GM12878 (cell line): ENCODE measurements at regions not wholly inside any gene's neighbourhood (a gene's known extent, or its start where the extent isn't known, plus 50 kb on each side); places are given as distances from the start of the nearest gene placed in this dataset.
A peak's percentile ranks its signal among the peaks of the same experiment; 100 is the strongest.
"Not testable (repeated sequence)": the region's sequence is repeated elsewhere in the genome, so short reads cannot be mapped to it uniquely, and the experiment has no call there.

Source experiments
- ATAC-seq: fragments of 200-7000 bp; cut with Tn5 transposase; 3 replicates; pipeline ENCODE4 v1.9.1; 2020; ENCODE audit warnings: mild to moderate bottlenecking, moderate library complexity
- BruUV-seq: library from RNA; stranded (reverse); fragments of 400-500 nt; replicated peaks from 2 replicates; lab custom pipeline; 2021; lab: Mats Ljungman, UMichigan
- CTCF ChIA-PET: fragments of 300-600 bp; sonication (Branson Sonifier 250); formaldehyde crosslinking; extraction: SDS; loops from one replicate; lab custom pipeline; 2021; ENCODE audit warnings: inconsistent platforms; lab: Yijun Ruan, JAX
- POLR2A ChIA-PET: fragments of 350-600 bp; formaldehyde crosslinking; extraction: SDS; loops from one replicate; lab custom pipeline; 2021; ENCODE audit warnings: inconsistent platforms; lab: Charles Lee
- RAD21 ChIA-PET: fragments of 300-600 bp; sonication (Branson Sonifier 250); formaldehyde crosslinking; loops from one replicate; lab custom pipeline; 2023; ENCODE audit warnings: antibody characterized with exemption; ENCODE audit not compliant: unreplicated experiment; lab: Charles Lee
- SMC1A ChIA-PET: fragments of 300-600 bp; sonication (Branson Sonifier 250); formaldehyde crosslinking; loops from one replicate; lab custom pipeline; 2023; ENCODE audit not compliant: unreplicated experiment, uncharacterized antibody; lab: Charles Lee
- DNase-seq: peaks from one replicate; pipeline ENCODE4 v3.0.0-alpha.2; 2011; ENCODE audit warnings: low read depth, low spot score
- FAIRE-seq: peaks from 3 replicates; lab custom pipeline; 2011; peaks lifted over from hg19 to GRCh38; lab: Jason Lieb, UNC
- H2AFZ ChIP-seq: 2 replicates; pipeline ENCODE4 v1.6.0; 2011; ENCODE audit warnings: low read depth, low read length, control low read depth; ENCODE audit not compliant: control insufficient read depth
- H3K27ac ChIP-seq: 2 replicates; pipeline ENCODE4 v1.5.1; 2011; ENCODE audit warnings: control low read depth; ENCODE audit not compliant: control insufficient read depth, insufficient read depth
- H3K27me3 ChIP-seq, 2 experiments: replicated peaks in 1 of 2; 2 replicates each; pipeline versions ENCODE4 v1.6.0 to v1.6.1; 2011; ENCODE audit warnings: low read length in 1 of 2; ENCODE audit not compliant: control insufficient read depth in 2 of 2, insufficient read depth in 2 of 2
- H3K36me3 ChIP-seq, 2 experiments: 2 replicates each; pipeline ENCODE4 v1.5.1; 2011; ENCODE audit warnings: low read length in 1 of 2; ENCODE audit not compliant: control insufficient read depth in 2 of 2, insufficient read depth in 2 of 2
- H3K4me1 ChIP-seq: 2 replicates; pipeline ENCODE4 v1.6.1; 2011; ENCODE audit warnings: mild to moderate bottlenecking, low read length, moderate library complexity, mixed read lengths; ENCODE audit not compliant: control insufficient read depth, insufficient read depth
- H3K4me2 ChIP-seq: 2 replicates; pipeline ENCODE4 v1.6.0; 2011; ENCODE audit warnings: control low read depth; ENCODE audit not compliant: control insufficient read depth, insufficient read depth
- H3K4me3 ChIP-seq: fragments of 200-600 bp; sonication (generic); 2 replicates; pipeline ENCODE4 v1.5.1; 2016
- H3K79me2 ChIP-seq: 2 replicates; pipeline ENCODE4 v1.6.0; 2011; ENCODE audit warnings: low read length; ENCODE audit not compliant: control insufficient read depth, insufficient read depth
- H3K9ac ChIP-seq: 2 replicates; pipeline ENCODE4 v1.8.0; 2011; ENCODE audit warnings: low read length, control low read depth, mixed read lengths; ENCODE audit not compliant: control insufficient read depth, insufficient read depth
- H3K9me3 ChIP-seq: replicated peaks from 3 replicates; pipeline ENCODE4 v1.5.1; 2011; ENCODE audit warnings: mild to moderate bottlenecking, low read length; ENCODE audit not compliant: control insufficient read depth, insufficient read depth
- H4K20me1 ChIP-seq: 2 replicates; pipeline ENCODE4 v1.6.0; 2011; ENCODE audit not compliant: control insufficient read depth, insufficient read depth
- BHLHE40 ChIP-seq, 2 experiments: fragments of 450-650 bp in 1 of 2; IDR thresholded peaks; 2 replicates each; pipeline ENCODE4 v1.6.1; 2011 to 2017; ENCODE audit warnings: low read depth in 2 of 2, borderline replicate concordance in 1 of 2, improper control_type of control experiment in 1 of 2, low read length in 1 of 2, mild to moderate bottlenecking in 1 of 2
- CBX3 ChIP-seq: fragments of 200-600 bp; sonication (generic); IDR thresholded peaks from 2 replicates; pipeline ENCODE4 v1.6.1; 2016; ENCODE audit warnings: low read depth, borderline replicate concordance
- NBN ChIP-seq: fragments of 450-650 bp; IDR thresholded peaks from 2 replicates; pipeline ENCODE4 v1.6.1; 2016
- PAX8 ChIP-seq: fragments of 450-650 bp; IDR thresholded peaks from 2 replicates; pipeline ENCODE4 v1.6.1; 2017; ENCODE audit warnings: mild to moderate bottlenecking, moderate library complexity
- RAD51 ChIP-seq: fragments of 450-650 bp; IDR thresholded peaks from 2 replicates; pipeline ENCODE4 v1.6.1; 2016; ENCODE audit warnings: moderate library complexity, mild to moderate bottlenecking, inconsistent platforms
- SPI1 ChIP-seq: IDR thresholded peaks from 2 replicates; pipeline ENCODE4 v1.6.1; 2011; ENCODE audit warnings: low read depth, mild to moderate bottlenecking, low read length, moderate library complexity, borderline replicate concordance; ENCODE audit not compliant: insufficient read depth
- WGBS: methylation state at CpG from one replicate; pipeline ENCODE4 v1.1.6; 2016; ENCODE audit warnings: low lambda C conversion rate; ENCODE audit not compliant: insufficient replicate concordance, insufficient coverage; ENCODE audit errors: missing lambda C conversion rate; 5-methylcytosine and 5-hydroxymethylcytosine counted together
- in situ Hi-C: fragments of 300-500 bp; cut with MboI; formaldehyde crosslinking; loops from 9 replicates; pipeline ENCODE4 v1.14.3; 2018; ENCODE audit warnings: mixed read lengths
- intact Hi-C: fragments of 100-400 bp; cut with micrococcal nuclease; formaldehyde crosslinking; loops from one replicate; pipeline ENCODE4 v1.14.2; 2022; ENCODE audit not compliant: unreplicated experiment
- TF ChIP-seq, protein P1 (sequence below): fragments of 450-650 bp; conservative IDR thresholded peaks from 2 replicates; pipeline ENCODE4 v1.6.1; 2017; ENCODE audit warnings: mild to moderate bottlenecking, moderate library complexity

GRCh38 chr14:80291101-80291500 is 79.8 kb upstream of the DIO2 start:
- H3K4me2 ChIP-seq: no peak overlapping the region
- H3K4me3 ChIP-seq: no peak overlapping the region
- H3K79me2 ChIP-seq: no peaks in the 10 kb centered on the region
- no peak for TF ChIP-seq PAX8
- no peak for TF ChIP-seq CBX3
- 0 out of 2 replicates have a peak, but pooled peaks have one; percentile 13 for TF ChIP-seq SPI1
- no peak for TF ChIP-seq RAD51
- TF ChIP-seq BHLHE40 (IDR thresholded peaks at IDR 0.05; ENCODE audit: borderline replicate concordance in 1 of 2, low read depth in 2 of 2, low read length in 1 of 2): peak in 1 of 2 experiments; percentile 33; a peak in 1 of 4 replicates
- no peak for TF ChIP-seq NBN
- TF ChIP-seq, protein P1, sequence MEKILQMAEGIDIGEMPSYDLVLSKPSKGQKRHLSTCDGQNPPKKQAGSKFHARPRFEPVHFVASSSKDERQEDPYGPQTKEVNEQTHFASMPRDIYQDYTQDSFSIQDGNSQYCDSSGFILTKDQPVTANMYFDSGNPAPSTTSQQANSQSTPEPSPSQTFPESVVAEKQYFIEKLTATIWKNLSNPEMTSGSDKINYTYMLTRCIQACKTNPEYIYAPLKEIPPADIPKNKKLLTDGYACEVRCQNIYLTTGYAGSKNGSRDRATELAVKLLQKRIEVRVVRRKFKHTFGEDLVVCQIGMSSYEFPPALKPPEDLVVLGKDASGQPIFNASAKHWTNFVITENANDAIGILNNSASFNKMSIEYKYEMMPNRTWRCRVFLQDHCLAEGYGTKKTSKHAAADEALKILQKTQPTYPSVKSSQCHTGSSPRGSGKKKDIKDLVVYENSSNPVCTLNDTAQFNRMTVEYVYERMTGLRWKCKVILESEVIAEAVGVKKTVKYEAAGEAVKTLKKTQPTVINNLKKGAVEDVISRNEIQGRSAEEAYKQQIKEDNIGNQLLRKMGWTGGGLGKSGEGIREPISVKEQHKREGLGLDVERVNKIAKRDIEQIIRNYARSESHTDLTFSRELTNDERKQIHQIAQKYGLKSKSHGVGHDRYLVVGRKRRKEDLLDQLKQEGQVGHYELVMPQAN: no peak
- H3K9me3 ChIP-seq: no peaks in the 10 kb centered on the region
- no peaks in the 10 kb centered on the region for H3K27me3 ChIP-seq
- no peak overlapping the region for H2AFZ ChIP-seq
- ATAC-seq (no peak), DNase-seq (no peak), FAIRE-seq (no peak)
- intact Hi-C loops: no loop called here
- H3K27ac ChIP-seq: no peak overlapping the region
- ChIA-PET SMC1A (no interaction called here), CTCF (interaction anchor here (1.6 kb wide), 1 partner anchor 77 kb away, joined by 3 read pairs; no protein-coding TSS in a partner anchor), POLR2A (no interaction called here), RAD21 (interaction anchor here (1.2 kb wide), 1 partner anchor 13 kb away, joined by 3 read pairs; no protein-coding TSS in a partner anchor)
- in situ Hi-C loops: no loop called here
- no peaks in the 10 kb centered on the region for H3K4me1 ChIP-seq
- no TSS peak for BruUV-seq
- H3K9ac ChIP-seq: no peak overlapping the region
- no peaks in the 10 kb centered on the region for H3K36me3 ChIP-seq
- WGBS: 0% methylated on average over 1 of the region's 1 CpG
- no peaks in the 10 kb centered on the region for H4K20me1 ChIP-seq

DNA sequence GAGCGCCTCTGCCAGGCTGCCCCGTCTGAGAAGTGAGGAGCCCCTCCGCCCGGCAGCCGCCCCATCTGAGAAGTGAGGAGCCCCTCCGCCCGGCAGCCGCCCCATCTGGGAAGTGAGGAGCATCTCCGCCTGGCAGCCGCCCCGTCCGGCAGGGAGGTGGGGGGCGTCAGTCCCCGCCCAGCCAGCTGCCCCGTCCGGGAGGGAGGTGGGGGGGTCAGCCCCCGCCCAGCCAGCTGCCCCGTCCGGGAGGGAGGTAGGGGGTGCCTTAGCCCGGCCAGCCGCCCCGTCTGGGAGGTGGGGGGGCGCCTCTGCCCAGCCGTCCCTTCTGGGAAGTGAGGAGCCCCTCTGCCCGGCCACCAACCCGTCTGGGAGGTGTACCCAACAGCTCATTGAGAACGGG is 75.4 kb upstream of the DIO2 start:
- FAIRE-seq, in situ Hi-C loops, H4K20me1 ChIP-seq, POLR2A ChIA-PET, SMC1A ChIA-PET, H3K9ac ChIP-seq, ATAC-seq, BruUV-seq, H3K9me3 ChIP-seq, H3K27me3 ChIP-seq, RAD21 ChIA-PET, H3K27ac ChIP-seq, CTCF ChIA-PET, H3K4me1 ChIP-seq, intact Hi-C loops, H3K4me2 ChIP-seq, DNase-seq, H3K4me3 ChIP-seq, H2AFZ ChIP-seq, H3K36me3 ChIP-seq, H3K79me2 ChIP-seq: not testable (repeated sequence)
- 58% methylated on average over 9 of the region's 27 CpGs for WGBS
